ENCODE measurements at regions not wholly inside any gene's neighbourhood (a gene's known extent, or its start where the extent isn't known, plus 50 kb on each side); places are given as distances from the start of the nearest gene placed in this dataset.

DNA sequence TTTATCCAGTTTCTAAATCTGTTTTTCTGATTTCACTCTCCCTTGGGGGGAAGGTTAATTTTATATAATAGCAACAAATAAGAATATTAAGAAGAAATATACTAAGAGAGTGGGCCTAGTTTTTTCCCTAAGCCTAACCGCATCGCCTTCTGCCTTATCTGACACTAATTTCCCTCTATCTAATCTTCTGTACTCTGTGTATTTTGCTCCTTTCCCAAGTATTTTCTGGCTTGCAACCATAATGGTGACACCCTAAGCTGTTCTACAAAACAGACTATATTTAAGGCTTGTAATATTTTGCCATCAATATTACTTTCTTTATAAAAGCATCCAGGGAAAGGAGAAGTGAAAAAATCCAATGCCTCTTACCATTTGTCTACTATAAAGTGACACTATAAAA, 1168.8 kb downstream of the GALC start:
- FAIRE-seq, result no peak
- H4K20me1 ChIP-seq (replicated peaks; ENCODE audit: control insufficient read depth, extremely low read depth, insufficient read depth, low read length), result no peaks in the 10 kb centered on the region
- H3K79me2 ChIP-seq (ENCODE audit: control insufficient read depth, insufficient read depth, low read length), result no peaks in the 10 kb centered on the region
- no peak overlapping the region for H3K4me2 ChIP-seq (ENCODE audit: insufficient read depth, low read length)
- no peaks in the 10 kb centered on the region for H3K4me1 ChIP-seq (ENCODE audit: control insufficient read depth, extremely low read depth, insufficient read depth, low read length)
- POLR2A ChIA-PET, result no interaction called here
- H3K27me3 ChIP-seq (ENCODE audit: control insufficient read depth in 2 of 2, insufficient read depth in 2 of 2, low read length in 2 of 2), result no peaks in the 10 kb centered on the region
- H3K4me3 ChIP-seq (replicated peaks in 1 of 3; ENCODE audit: insufficient read depth in 1 of 3, low read depth in 1 of 3, low read length in 3 of 3), result no peak overlapping the region
- H3K27ac ChIP-seq (ENCODE audit: insufficient read depth, low read depth, low read length), result no peak overlapping the region
- CTCF ChIA-PET, result no interaction called here
- intact Hi-C loops (cut with micrococcal nuclease) (no loop called here), dilution Hi-C loops (cut with MboI; ENCODE audit: extremely low pct_ligation_motif_present, low sequenced_read_pairs) (no loop called here)
- H3K36me3 ChIP-seq (ENCODE audit: control insufficient read depth in 2 of 2, extremely low read depth in 1 of 2, insufficient read depth in 2 of 2, low read length in 2 of 2), result no peaks in the 10 kb centered on the region
- H3K9me1 ChIP-seq (replicated peaks; ENCODE audit: control insufficient read depth, extremely low read depth, insufficient read depth, low read length), result no peaks in the 10 kb centered on the region
- no peak overlapping the region for H3K9ac ChIP-seq (replicated peaks; ENCODE audit: extremely low read depth, insufficient read depth, low read length)
- no peaks in the 10 kb centered on the region for H3K9me3 ChIP-seq (replicated peaks; ENCODE audit: control insufficient read depth, insufficient read depth, low read length)
- no peak for TF ChIP-seq EZH2 (IDR thresholded peaks at IDR 0.05; ENCODE audit: borderline replicate concordance, low read depth, low read length, severe bottlenecking)
- TF ChIP-seq JUN (IDR thresholded peaks at IDR 0.05; ENCODE audit: borderline replicate concordance, insufficient read depth, insufficient read length, low read depth), result no peak
- no peak for TF ChIP-seq MAX (IDR thresholded peaks at IDR 0.05; ENCODE audit: insufficient read depth, insufficient read length)
- no peak for TF ChIP-seq POLR2AphosphoS5 (IDR thresholded peaks at IDR 0.05; ENCODE audit: insufficient read depth, low read depth, low read length)
- TF ChIP-seq POLR2A (IDR thresholded peaks at IDR 0.05; ENCODE audit: low read depth, low read length), result no peak
- no peak overlapping the region for H2AFZ ChIP-seq (ENCODE audit: low read depth, low read length)
- no peak for DNase-seq (ENCODE audit: low read depth, low spot score)
- BruUV-seq (replicated peaks), result no TSS peak

GRCh38 chr14:86823581-86823980, 1169.4 kb downstream of the GALC start:
- no peaks in the 10 kb centered on the region for H3K9me1 ChIP-seq (replicated peaks; ENCODE audit: control insufficient read depth, extremely low read depth, insufficient read depth, low read length)
- no peaks in the 10 kb centered on the region for H3K36me3 ChIP-seq (ENCODE audit: control insufficient read depth in 2 of 2, extremely low read depth in 1 of 2, insufficient read depth in 2 of 2, low read length in 2 of 2)
- no peaks in the 10 kb centered on the region for H3K27me3 ChIP-seq (ENCODE audit: control insufficient read depth in 2 of 2, insufficient read depth in 2 of 2, low read length in 2 of 2)
- DNase-seq (ENCODE audit: low read depth, low spot score), result no peak
- no peak for FAIRE-seq
- H3K79me2 ChIP-seq (ENCODE audit: control insufficient read depth, insufficient read depth, low read length), result no peaks in the 10 kb centered on the region
- no peaks in the 10 kb centered on the region for H4K20me1 ChIP-seq (replicated peaks; ENCODE audit: control insufficient read depth, extremely low read depth, insufficient read depth, low read length)
- H3K27ac ChIP-seq (ENCODE audit: insufficient read depth, low read depth, low read length), result no peak overlapping the region
- intact Hi-C loops (cut with micrococcal nuclease), result no loop called here
- CTCF ChIA-PET, result no interaction called here
- no peaks in the 10 kb centered on the region for H3K4me1 ChIP-seq (ENCODE audit: control insufficient read depth, extremely low read depth, insufficient read depth, low read length)
- H3K4me2 ChIP-seq (ENCODE audit: insufficient read depth, low read length), result no peak overlapping the region
- no TSS peak for BruUV-seq (replicated peaks)
- H3K4me3 ChIP-seq (replicated peaks in 1 of 3; ENCODE audit: insufficient read depth in 1 of 3, low read depth in 1 of 3, low read length in 3 of 3), result no peak overlapping the region
- H3K9me3 ChIP-seq (replicated peaks; ENCODE audit: control insufficient read depth, insufficient read depth, low read length), result peaks cover 1% of the 10 kb centered on the region
- no peak for TF ChIP-seq JUN (IDR thresholded peaks at IDR 0.05; ENCODE audit: borderline replicate concordance, insufficient read depth, insufficient read length, low read depth)
- TF ChIP-seq GATA2 (IDR thresholded peaks at IDR 0.05; ENCODE audit: insufficient read depth, insufficient read length, low read depth, low read length), result no peak
- TF ChIP-seq MAX (IDR thresholded peaks at IDR 0.05; ENCODE audit: insufficient read depth, insufficient read length), result no peak
- no peak for TF ChIP-seq CTCF (IDR thresholded peaks at IDR 0.05; ENCODE audit: extremely low read depth in 1 of 2, insufficient read depth in 1 of 2, low read depth in 1 of 2, low read length in 2 of 2)
- TF ChIP-seq EZH2 (IDR thresholded peaks at IDR 0.05; ENCODE audit: borderline replicate concordance, low read depth, low read length, severe bottlenecking), result no peak
- no peak for TF ChIP-seq POLR2AphosphoS5 (IDR thresholded peaks at IDR 0.05; ENCODE audit: insufficient read depth, low read depth, low read length)
- no peak for TF ChIP-seq POLR2A (IDR thresholded peaks at IDR 0.05; ENCODE audit: low read depth, low read length)
- TF ChIP-seq MYC (IDR thresholded peaks at IDR 0.05; ENCODE audit: low read depth, low read length), result no peak
- no peak for TF ChIP-seq FOS (IDR thresholded peaks at IDR 0.05; ENCODE audit: borderline replicate concordance, insufficient read depth, low read length)
- POLR2A ChIA-PET, result no interaction called here
- H2AFZ ChIP-seq (ENCODE audit: low read depth, low read length), result no peak overlapping the region
- dilution Hi-C loops (cut with MboI; ENCODE audit: extremely low pct_ligation_motif_present, low sequenced_read_pairs), result no loop called here
- no peak overlapping the region for H3K9ac ChIP-seq (replicated peaks; ENCODE audit: extremely low read depth, insufficient read depth, low read length)
